ENCODE measurements at regions not wholly inside any gene's neighbourhood (a gene's known extent, or its start where the extent isn't known, plus 50 kb on each side); places are given as distances from the start of the nearest gene placed in this dataset.

- TF ChIP-seq, protein P1, sequence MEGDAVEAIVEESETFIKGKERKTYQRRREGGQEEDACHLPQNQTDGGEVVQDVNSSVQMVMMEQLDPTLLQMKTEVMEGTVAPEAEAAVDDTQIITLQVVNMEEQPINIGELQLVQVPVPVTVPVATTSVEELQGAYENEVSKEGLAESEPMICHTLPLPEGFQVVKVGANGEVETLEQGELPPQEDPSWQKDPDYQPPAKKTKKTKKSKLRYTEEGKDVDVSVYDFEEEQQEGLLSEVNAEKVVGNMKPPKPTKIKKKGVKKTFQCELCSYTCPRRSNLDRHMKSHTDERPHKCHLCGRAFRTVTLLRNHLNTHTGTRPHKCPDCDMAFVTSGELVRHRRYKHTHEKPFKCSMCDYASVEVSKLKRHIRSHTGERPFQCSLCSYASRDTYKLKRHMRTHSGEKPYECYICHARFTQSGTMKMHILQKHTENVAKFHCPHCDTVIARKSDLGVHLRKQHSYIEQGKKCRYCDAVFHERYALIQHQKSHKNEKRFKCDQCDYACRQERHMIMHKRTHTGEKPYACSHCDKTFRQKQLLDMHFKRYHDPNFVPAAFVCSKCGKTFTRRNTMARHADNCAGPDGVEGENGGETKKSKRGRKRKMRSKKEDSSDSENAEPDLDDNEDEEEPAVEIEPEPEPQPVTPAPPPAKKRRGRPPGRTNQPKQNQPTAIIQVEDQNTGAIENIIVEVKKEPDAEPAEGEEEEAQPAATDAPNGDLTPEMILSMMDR (IDR thresholded peaks at IDR 0.05) = no peak
- peak overlapping the region; percentile 49 to 70 for H3K27ac ChIP-seq
- no peaks in the 10 kb centered on the region for H3K9me3 ChIP-seq
- peaks cover 6 to 34% of the 10 kb centered on the region in 2 donors for H3K4me1 ChIP-seq (ENCODE audit: control insufficient read depth in 1 of 2, low read depth in 2 of 2)
- H3K27me3 ChIP-seq (replicated peaks; ENCODE audit: insufficient read depth) = no peaks in the 10 kb centered on the region
- no peaks in the 10 kb centered on the region for H3K36me3 ChIP-seq
- peak; percentile 29 for DNase-seq (ENCODE audit: low spot score)
- peak; percentile 90 for ATAC-seq (ENCODE audit: insufficient number of reproducible peaks, low FRiP score, low read depth)
- no peak overlapping the region for H3K4me3 ChIP-seq
Observed at GRCh38 chr20:17796091-17796563, 96.4 kb downstream of the BANF2 start.

DNA sequence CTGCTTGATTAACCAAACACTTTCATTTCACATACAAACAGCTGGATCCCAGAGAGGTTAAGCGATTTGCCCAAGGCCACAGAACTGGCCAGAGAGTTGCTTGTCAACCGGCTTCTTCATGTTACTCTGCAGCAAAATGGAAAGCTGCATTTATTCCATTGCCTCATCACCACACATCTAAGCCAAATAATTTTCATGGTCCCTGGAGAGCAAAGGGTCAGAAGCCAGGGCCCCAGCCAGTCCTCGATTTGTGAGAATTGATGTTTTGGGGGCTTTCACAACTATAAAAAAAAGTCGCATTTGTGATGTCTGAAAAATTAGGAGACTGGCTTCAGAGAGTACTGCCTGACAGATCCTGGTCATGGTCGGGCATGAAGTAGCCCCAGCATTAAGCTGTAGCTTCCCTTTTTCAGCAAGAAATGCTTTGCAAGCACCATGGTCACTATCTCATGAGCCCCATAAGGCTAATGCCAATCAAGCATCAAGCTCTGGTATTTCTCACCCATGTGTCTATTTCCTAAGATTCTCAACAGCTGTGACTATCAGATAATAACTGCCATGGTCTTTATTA is 95.8 kb downstream of the BANF2 start:
- no peaks in the 10 kb centered on the region for H3K27me3 ChIP-seq (replicated peaks; ENCODE audit: insufficient read depth)
- no peak for ATAC-seq (ENCODE audit: insufficient number of reproducible peaks, low FRiP score, low read depth)

DNA sequence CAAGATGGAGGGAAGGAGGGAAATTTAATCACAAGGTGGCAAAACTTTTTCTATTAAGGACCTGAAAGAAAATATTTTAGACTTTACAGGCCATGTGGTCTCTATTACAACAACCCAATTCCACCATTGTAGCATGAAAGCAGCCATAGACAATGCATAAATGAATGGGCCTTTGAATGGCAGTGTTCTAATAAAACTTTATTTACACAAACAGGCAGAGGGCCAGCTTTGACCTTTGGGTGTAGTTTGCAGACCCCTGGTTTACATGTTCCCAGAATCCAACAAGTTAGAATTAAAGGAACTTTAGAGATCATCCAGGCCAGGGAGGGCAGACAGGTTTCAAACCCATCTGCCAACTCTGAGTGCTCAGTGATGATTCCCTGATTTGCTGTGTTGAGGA is 95.2 kb downstream of the BANF2 start:
- peaks cover 6 to 34% of the 10 kb centered on the region in 2 donors for H3K4me1 ChIP-seq (ENCODE audit: control insufficient read depth in 1 of 2, low read depth in 2 of 2)
- DNase-seq (ENCODE audit: low spot score) (no peak), ATAC-seq (ENCODE audit: insufficient number of reproducible peaks, low FRiP score, low read depth) (no peak)
- TF ChIP-seq, protein P1 (IDR thresholded peaks at IDR 0.05) = no peak
- H3K27me3 ChIP-seq (replicated peaks; ENCODE audit: insufficient read depth) = no peaks in the 10 kb centered on the region
- no peak overlapping the region for H3K4me3 ChIP-seq
- H3K9me3 ChIP-seq = no peaks in the 10 kb centered on the region
- H3K27ac ChIP-seq = peak overlapping the region; percentile 49 to 70
- no peaks in the 10 kb centered on the region for H3K36me3 ChIP-seq

More for the DNA sequence above, 95.8 kb downstream of the BANF2 start:
- no peak for DNase-seq (ENCODE audit: low spot score)
- TF ChIP-seq, protein P1 (IDR thresholded peaks at IDR 0.05) = no peak
- Histone ChIP-seq H3K4me3 (no peak overlapping the region), H3K27ac (peak overlapping the region; percentile 49 to 70), H3K4me1 (ENCODE audit: control insufficient read depth in 1 of 2, low read depth in 2 of 2) (peaks cover 6 to 34% of the 10 kb centered on the region in 2 donors), H3K36me3 (no peaks in the 10 kb centered on the region), H3K9me3 (no peaks in the 10 kb centered on the region)

- Histone ChIP-seq H3K9me3 (no peaks in the 10 kb centered on the region), H3K27me3 (replicated peaks; ENCODE audit: insufficient read depth) (no peaks in the 10 kb centered on the region), H3K4me3 (no peak overlapping the region), H3K36me3 (no peaks in the 10 kb centered on the region), H3K27ac (peak overlapping the region in 1 of 2 donors; percentile 31), H3K4me1 (ENCODE audit: control insufficient read depth in 1 of 2, low read depth in 2 of 2) (peaks cover 6 to 34% of the 10 kb centered on the region in 2 donors)
- ATAC-seq (ENCODE audit: insufficient number of reproducible peaks, low FRiP score, low read depth) (no peak), DNase-seq (ENCODE audit: low spot score) (no peak)
- TF ChIP-seq, protein P1 (IDR thresholded peaks at IDR 0.05) = peak; percentile 42
Observed at GRCh38 chr20:17794400-17794799, 94.6 kb downstream of the BANF2 start.

GRCh38 chr20:17793986-17794385 is 94.2 kb downstream of the BANF2 start:
- no peak for DNase-seq (ENCODE audit: low spot score)
- TF ChIP-seq, protein P1 (IDR thresholded peaks at IDR 0.05) = no peak
- no peak overlapping the region for H3K27ac ChIP-seq
- H3K36me3 ChIP-seq = no peaks in the 10 kb centered on the region
- H3K9me3 ChIP-seq = no peaks in the 10 kb centered on the region
- no peak overlapping the region for H3K4me3 ChIP-seq
- no peak for ATAC-seq (ENCODE audit: insufficient number of reproducible peaks, low FRiP score, low read depth)
- peaks cover 6 to 34% of the 10 kb centered on the region in 2 donors for H3K4me1 ChIP-seq (ENCODE audit: control insufficient read depth in 1 of 2, low read depth in 2 of 2)
- no peaks in the 10 kb centered on the region for H3K27me3 ChIP-seq (replicated peaks; ENCODE audit: insufficient read depth)
